SK-N-SH treated with all-trans-retinoic acid at 6 μM for 48 hours (cell line): ENCODE measurements at regions not wholly inside any gene's neighbourhood (a gene's known extent, or its start where the extent isn't known, plus 50 kb on each side); places are given as distances from the start of the nearest gene placed in this dataset.

ENCODE experiments used
- ARNTL ChIP-seq: fragments of 450-650 bp; formaldehyde crosslinking; IDR thresholded peaks from 2 replicates; pipeline ENCODE4 v1.5.0; 2020; ENCODE audit warnings: low read depth, mild to moderate bottlenecking, moderate library complexity, borderline replicate concordance
- SNAI2 ChIP-seq: fragments of 250-450 bp; sonication (Bioruptor Pico); IDR thresholded peaks from 2 replicates; pipeline ENCODE4 v1.5.0; 2020; ENCODE audit warnings: mild to moderate bottlenecking, moderate library complexity
- TOX ChIP-seq: fragments of 250-450 bp; sonication (Bioruptor Pico); IDR thresholded peaks from 2 replicates; pipeline ENCODE4 v1.8.0; 2021; ENCODE audit warnings: mild to moderate bottlenecking, moderate library complexity, borderline replicate concordance
- ZFP3 ChIP-seq: fragments of 250-450 bp; sonication (Bioruptor Pico); IDR thresholded peaks from 2 replicates; pipeline ENCODE4 v1.5.0; 2020; ENCODE audit warnings: mild to moderate bottlenecking, moderate library complexity
- TF ChIP-seq, protein P1 (sequence below): fragments of 250-450 bp; sonication (Bioruptor Pico); IDR thresholded peaks from 2 replicates; pipeline ENCODE4 v1.8.0; 2021; ENCODE audit warnings: low read depth, mild to moderate bottlenecking, moderate library complexity, borderline replicate concordance
- TF ChIP-seq, protein P2 (sequence below): fragments of 250-450 bp; sonication (Bioruptor Pico); IDR thresholded peaks from 2 replicates; pipeline ENCODE4 v1.8.0; 2020; ENCODE audit warnings: mild to moderate bottlenecking, moderate library complexity, borderline replicate concordance

DNA sequence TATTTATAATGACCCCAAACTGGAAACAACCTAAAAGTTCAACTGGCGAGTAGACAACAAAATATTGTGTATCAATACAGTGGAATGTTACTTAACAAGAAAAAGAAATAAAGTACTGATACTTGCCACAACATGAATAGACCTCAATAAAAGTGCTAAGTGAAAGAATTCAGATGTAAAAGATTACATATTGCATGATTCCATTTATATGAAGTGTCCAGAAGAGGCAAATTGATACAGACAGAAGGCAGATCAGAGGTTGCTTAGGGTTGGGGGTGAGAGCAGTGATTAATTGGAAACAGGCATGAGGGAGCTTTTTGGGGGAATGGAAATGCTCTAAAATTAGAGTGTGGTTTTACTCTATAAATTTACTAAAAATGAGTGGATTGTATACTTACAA lies 183.3 kb downstream of the SATB1 start:
- TF ChIP-seq, protein P1, sequence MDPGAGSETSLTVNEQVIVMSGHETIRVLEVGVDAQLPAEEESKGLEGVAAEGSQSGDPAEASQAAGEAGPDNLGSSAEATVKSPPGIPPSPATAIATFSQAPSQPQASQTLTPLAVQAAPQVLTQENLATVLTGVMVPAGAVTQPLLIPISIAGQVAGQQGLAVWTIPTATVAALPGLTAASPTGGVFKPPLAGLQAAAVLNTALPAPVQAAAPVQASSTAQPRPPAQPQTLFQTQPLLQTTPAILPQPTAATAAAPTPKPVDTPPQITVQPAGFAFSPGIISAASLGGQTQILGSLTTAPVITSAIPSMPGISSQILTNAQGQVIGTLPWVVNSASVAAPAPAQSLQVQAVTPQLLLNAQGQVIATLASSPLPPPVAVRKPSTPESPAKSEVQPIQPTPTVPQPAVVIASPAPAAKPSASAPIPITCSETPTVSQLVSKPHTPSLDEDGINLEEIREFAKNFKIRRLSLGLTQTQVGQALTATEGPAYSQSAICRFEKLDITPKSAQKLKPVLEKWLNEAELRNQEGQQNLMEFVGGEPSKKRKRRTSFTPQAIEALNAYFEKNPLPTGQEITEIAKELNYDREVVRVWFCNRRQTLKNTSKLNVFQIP (CRISPR knock-in tag) = no peak
- TF ChIP-seq TOX (CRISPR knock-in tag) = no peak
- no peak for TF ChIP-seq ZFP3 (CRISPR knock-in tag)
- no peak for TF ChIP-seq SNAI2
- TF ChIP-seq, protein P2, sequence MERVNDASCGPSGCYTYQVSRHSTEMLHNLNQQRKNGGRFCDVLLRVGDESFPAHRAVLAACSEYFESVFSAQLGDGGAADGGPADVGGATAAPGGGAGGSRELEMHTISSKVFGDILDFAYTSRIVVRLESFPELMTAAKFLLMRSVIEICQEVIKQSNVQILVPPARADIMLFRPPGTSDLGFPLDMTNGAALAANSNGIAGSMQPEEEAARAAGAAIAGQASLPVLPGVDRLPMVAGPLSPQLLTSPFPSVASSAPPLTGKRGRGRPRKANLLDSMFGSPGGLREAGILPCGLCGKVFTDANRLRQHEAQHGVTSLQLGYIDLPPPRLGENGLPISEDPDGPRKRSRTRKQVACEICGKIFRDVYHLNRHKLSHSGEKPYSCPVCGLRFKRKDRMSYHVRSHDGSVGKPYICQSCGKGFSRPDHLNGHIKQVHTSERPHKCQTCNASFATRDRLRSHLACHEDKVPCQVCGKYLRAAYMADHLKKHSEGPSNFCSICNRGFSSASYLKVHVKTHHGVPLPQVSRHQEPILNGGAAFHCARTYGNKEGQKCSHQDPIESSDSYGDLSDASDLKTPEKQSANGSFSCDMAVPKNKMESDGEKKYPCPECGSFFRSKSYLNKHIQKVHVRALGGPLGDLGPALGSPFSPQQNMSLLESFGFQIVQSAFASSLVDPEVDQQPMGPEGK (CRISPR knock-in tag) = no peak
- TF ChIP-seq ARNTL (CRISPR knock-in tag) = no peak
